ENCODE measurements at regions not wholly inside any gene's neighbourhood (a gene's known extent, or its start where the extent isn't known, plus 50 kb on each side); places are given as distances from the start of the nearest gene placed in this dataset.

GRCh38 chr21:17386498-17386897, 126.3 kb upstream of the CXADR start:
- no peak for TF ChIP-seq CTCF (IDR thresholded peaks at IDR 0.05)
- no peak for TF ChIP-seq POLR2A (IDR thresholded peaks at IDR 0.05)
- TF ChIP-seq EP300 (IDR thresholded peaks at IDR 0.05), result no peak
